ENCODE measurements at regions not wholly inside any gene's neighbourhood (a gene's known extent, or its start where the extent isn't known, plus 50 kb on each side); places are given as distances from the start of the nearest gene placed in this dataset.

- Histone ChIP-seq H3F3A (ENCODE audit: control insufficient read depth, insufficient read depth) (no peaks in the 10 kb centered on the region), H3K79me2 (ENCODE audit: control insufficient read depth, low read length) (no peaks in the 10 kb centered on the region), H3K27ac (ENCODE audit: low read depth, low read length) (no peak overlapping the region), H3K36me3 (ENCODE audit: control insufficient read depth, low read length) (no peaks in the 10 kb centered on the region), H3K27me3 (ENCODE audit: control insufficient read depth, low read length) (no peaks in the 10 kb centered on the region), H3K4me2 (ENCODE audit: low read length) (no peak overlapping the region), H3K9me3 (ENCODE audit: control insufficient read depth, insufficient read depth, low read length) (no peaks in the 10 kb centered on the region), H3K4me3 (ENCODE audit: low read length) (no peak overlapping the region), H3K9me2 (replicated peaks; ENCODE audit: control insufficient read depth, low read length) (no peaks in the 10 kb centered on the region), H3K4me1 (ENCODE audit: control insufficient read depth, low read length) (no peaks in the 10 kb centered on the region), H4K20me1 (ENCODE audit: control insufficient read depth, insufficient read depth, low read depth, low read length) (no peaks in the 10 kb centered on the region)
- no peak for TF ChIP-seq EZH2phosphoT487 (IDR thresholded peaks at IDR 0.05; ENCODE audit: borderline replicate concordance, low read length)
- no peak for TF ChIP-seq CTCF (IDR thresholded peaks at IDR 0.05; ENCODE audit: low read depth, low read length, poor library complexity, severe bottlenecking)
Measured at GRCh38 chr1:220409771-220410595, 118.0 kb upstream of the MARK1 start.

- Histone ChIP-seq H3K36me3 (ENCODE audit: control insufficient read depth, low read length) (no peaks in the 10 kb centered on the region), H3K27ac (ENCODE audit: low read depth, low read length) (no peak overlapping the region), H3F3A (ENCODE audit: control insufficient read depth, insufficient read depth) (no peaks in the 10 kb centered on the region), H3K4me3 (ENCODE audit: low read length) (no peak overlapping the region), H3K79me2 (ENCODE audit: control insufficient read depth, low read length) (no peaks in the 10 kb centered on the region), H3K9me3 (ENCODE audit: control insufficient read depth, insufficient read depth, low read length) (no peaks in the 10 kb centered on the region), H3K27me3 (ENCODE audit: control insufficient read depth, low read length) (no peaks in the 10 kb centered on the region), H3K9me2 (replicated peaks; ENCODE audit: control insufficient read depth, low read length) (no peaks in the 10 kb centered on the region), H4K20me1 (ENCODE audit: control insufficient read depth, insufficient read depth, low read depth, low read length) (no peaks in the 10 kb centered on the region), H3K4me1 (ENCODE audit: control insufficient read depth, low read length) (no peaks in the 10 kb centered on the region), H3K4me2 (ENCODE audit: low read length) (no peak overlapping the region)
- TF ChIP-seq EZH2phosphoT487 (IDR thresholded peaks at IDR 0.05; ENCODE audit: borderline replicate concordance, low read length) = no peak
- no peak for TF ChIP-seq CTCF (IDR thresholded peaks at IDR 0.05; ENCODE audit: low read depth, low read length, poor library complexity, severe bottlenecking)
Measured at GRCh38 chr1:220407191-220407590, 120.7 kb upstream of the MARK1 start.

GRCh38 chr1:220398238-220398637, 126.0 kb upstream of the RAB3GAP2 start:
- Histone ChIP-seq H3K27me3 (ENCODE audit: control insufficient read depth, low read length) (no peaks in the 10 kb centered on the region), H3K9me2 (replicated peaks; ENCODE audit: control insufficient read depth, low read length) (no peaks in the 10 kb centered on the region), H3K79me2 (ENCODE audit: control insufficient read depth, low read length) (no peaks in the 10 kb centered on the region), H3F3A (ENCODE audit: control insufficient read depth, insufficient read depth) (no peaks in the 10 kb centered on the region), H3K27ac (ENCODE audit: low read depth, low read length) (no peak overlapping the region), H3K4me1 (ENCODE audit: control insufficient read depth, low read length) (no peaks in the 10 kb centered on the region), H3K36me3 (ENCODE audit: control insufficient read depth, low read length) (no peaks in the 10 kb centered on the region), H3K4me2 (ENCODE audit: low read length) (no peak overlapping the region), H3K9me3 (ENCODE audit: control insufficient read depth, insufficient read depth, low read length) (no peaks in the 10 kb centered on the region), H4K20me1 (ENCODE audit: control insufficient read depth, insufficient read depth, low read depth, low read length) (no peaks in the 10 kb centered on the region), H3K4me3 (ENCODE audit: low read length) (no peak overlapping the region)
- TF ChIP-seq EZH2phosphoT487 (IDR thresholded peaks at IDR 0.05; ENCODE audit: borderline replicate concordance, low read length) = no peak
- no peak for TF ChIP-seq CTCF (IDR thresholded peaks at IDR 0.05; ENCODE audit: low read depth, low read length, poor library complexity, severe bottlenecking)

Data from DOHH2 (cell line).